ENCODE measurements at regions not wholly inside any gene's neighbourhood (a gene's known extent, or its start where the extent isn't known, plus 50 kb on each side); places are given as distances from the start of the nearest gene placed in this dataset.

GRCh38 chr10:131724169-131724545 is 176.7 kb upstream of the PPP2R2D start:
- DNase-seq = no peak

GRCh38 chr10:131724891-131725580 is 175.8 kb upstream of the PPP2R2D start:
- DNase-seq = no peak

DNA sequence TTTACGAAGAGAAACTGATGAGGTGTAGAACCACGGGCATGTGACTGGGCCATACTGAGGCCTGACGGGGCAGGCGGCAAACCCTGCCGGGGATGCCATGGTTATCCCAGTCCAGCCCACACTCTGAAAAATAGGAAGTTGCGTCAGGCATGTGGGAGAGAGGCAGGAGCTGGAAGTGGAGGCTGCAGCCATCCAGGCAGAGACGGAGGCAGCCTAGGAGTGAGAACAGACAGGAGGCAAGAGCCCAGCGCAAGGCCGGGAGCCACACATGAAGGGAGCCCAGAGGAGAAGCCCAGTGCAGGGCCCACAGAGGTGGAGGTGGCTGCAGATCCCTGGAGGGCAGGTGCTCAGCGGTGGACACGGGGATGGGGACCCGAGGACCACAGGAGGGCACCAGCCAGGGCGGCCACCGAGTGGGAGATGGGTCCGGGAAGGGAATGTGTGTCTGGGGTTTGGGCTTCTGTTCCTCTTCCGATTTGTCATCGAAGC is 175.2 kb upstream of the PPP2R2D start:
- DNase-seq = no peak

DNA sequence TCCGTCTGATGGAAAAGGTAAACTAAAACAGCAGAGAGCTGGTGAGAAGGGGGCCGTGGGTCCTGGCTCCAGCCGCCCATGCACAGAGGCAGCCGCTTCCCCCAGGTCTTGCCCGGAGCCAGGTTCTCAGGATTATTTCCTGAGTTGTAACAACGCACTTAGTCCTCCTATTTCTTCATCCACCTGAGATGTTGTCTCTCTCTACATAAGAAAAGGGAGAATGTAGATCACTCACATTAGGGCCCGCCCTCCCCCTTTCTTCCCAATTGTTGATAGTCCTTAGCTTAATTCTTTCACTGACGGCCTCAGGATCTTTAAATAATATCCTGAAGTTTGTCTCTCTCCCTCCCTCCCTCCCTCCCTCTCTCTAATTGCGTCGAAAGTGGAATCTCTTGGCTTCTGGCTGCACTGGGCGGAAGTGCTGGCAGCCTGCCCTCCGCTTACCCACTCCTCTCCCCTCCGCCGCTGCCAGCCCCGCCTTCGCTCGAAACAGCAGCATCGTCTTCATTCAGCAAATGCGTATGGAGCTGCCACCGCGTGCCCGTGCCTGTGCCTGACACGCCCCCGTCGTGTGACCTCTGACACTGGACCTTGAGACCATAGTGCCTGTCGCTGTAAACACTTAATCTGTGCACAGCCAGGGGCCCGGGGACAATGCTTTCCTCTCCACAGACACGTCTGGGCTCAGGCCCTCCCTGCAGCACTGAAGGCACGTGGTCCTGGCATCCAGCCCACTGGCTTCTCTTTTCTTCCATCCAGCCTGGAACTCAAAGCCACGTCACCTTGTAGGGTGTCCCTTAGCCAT is 174.5 kb upstream of the PPP2R2D start:
- no peak for DNase-seq

GRCh38 chr10:131726967-131727366 is 173.8 kb upstream of the PPP2R2D start:
- no peak for DNase-seq

DNA sequence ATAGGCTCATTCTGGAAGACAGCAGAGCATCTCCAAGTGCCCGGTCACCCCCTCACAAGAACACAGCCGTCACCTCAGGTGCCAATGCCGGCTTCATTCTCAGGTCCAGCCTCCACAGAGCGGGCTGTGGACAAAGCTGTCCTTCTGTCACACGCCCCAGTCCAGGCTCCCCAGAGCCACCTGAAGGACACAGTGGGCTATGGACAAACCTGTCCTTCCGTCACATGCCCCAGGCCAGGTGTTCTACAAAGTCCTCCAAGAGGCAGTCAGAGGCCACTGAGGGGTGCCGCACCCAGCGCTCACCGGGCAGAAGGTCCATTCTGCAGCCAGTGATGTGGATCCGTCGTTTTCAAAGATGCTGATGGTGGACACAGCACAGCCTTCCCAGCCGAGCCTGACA is 173.2 kb upstream of the PPP2R2D start:
- DNase-seq = no peak

DNA sequence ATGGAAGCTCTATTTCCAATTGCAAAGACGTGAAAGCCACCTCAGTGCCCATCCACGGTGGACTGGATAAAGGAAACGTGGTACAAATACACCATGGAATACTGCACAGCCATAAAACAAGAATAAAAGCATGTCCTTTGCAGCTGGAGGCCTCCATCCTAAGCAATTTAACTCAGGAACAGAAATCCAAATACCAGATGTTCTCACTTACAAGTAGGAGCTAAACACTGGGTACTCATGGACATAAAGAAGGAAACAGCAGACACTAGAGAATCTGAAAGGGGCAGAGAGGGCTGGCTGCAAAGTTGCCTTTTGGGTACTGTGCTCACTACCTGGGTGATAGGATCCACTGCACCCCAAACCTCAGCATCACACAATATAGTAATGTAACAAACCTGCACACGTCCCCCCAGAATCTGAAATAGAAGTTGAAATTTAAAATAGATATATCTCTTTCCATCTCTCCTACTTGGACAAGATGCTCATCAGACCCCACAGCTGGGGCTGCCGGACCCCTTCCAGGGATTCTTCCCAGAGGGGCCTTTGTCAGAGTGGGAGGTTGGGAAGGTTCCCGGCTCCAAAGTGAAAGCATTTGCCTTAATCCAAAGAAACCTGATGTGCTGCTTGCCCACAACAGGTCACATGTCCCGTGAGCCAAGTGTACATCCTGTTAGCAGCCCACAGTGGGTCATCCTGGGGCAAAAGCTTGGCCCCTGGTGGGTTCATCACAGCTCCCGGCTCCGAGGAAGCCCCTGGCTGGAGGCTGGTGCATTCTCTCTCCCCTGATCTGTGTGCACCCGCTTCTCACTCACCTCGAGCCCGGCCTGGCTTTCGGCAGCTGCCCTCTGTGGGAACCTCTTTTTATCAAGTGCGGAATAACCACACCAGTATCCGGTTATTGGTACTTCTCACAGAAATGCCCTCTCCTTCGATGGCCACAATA is 172.3 kb upstream of the PPP2R2D start:
- no peak for DNase-seq

DNA sequence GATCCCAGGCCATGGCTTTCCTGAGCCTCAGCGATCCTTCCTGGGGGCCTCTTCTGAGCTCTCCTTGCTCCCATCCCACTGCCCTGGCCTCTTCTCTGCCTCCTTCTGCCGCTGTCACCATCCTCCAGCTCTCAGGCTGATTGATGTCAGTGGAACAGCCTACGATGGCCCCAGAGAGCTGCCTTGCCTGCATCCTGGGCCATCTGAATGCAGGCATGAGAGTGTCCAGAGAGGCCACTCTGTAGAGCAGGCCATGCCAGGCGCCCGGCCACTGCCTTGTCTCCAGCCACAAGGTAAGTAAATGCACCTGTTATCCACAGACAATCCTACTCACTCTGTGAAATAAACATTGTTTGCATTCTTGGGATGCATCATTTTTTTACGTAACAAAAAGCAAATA is 171.4 kb upstream of the PPP2R2D start:
- DNase-seq = no peak

- no peak for DNase-seq
These were observed 170.7 kb upstream of the PPP2R2D start for GRCh38 chr10:131729938-131730660.

DNA sequence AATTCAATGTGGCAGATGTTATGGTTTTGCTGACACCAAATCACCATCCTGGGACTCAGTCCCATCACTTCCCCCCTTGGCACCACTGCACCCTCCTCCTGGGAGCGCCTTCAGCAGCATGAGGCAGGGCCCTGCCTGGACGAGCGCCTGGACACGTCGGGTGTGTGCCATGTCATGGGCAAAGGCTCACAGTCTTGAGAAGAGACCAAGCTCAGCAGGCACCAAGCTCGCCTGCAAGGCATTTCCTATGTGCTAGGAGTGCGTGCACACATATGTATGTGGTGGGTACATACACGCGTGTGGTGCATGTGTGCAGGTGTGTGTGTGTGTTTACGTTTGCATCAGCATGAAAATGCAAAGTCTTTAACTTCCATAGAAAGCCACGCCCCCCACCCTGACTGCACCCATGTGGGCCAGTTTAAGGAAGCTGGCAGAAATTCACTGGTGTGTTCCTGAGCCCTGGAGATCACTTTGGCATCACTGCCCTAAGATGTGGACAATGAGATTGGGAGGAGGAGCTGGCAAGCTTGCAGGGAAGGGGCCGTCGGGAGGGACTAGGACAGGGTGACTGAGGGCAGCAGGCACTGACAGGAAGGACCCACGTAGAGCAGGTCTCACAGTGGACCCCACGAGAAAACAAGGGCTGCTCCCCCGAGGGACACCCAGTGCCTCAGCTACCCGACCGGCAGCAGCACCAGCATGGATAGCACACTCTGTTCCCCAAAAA is 169.9 kb upstream of the PPP2R2D start:
- DNase-seq = no peak

DNA sequence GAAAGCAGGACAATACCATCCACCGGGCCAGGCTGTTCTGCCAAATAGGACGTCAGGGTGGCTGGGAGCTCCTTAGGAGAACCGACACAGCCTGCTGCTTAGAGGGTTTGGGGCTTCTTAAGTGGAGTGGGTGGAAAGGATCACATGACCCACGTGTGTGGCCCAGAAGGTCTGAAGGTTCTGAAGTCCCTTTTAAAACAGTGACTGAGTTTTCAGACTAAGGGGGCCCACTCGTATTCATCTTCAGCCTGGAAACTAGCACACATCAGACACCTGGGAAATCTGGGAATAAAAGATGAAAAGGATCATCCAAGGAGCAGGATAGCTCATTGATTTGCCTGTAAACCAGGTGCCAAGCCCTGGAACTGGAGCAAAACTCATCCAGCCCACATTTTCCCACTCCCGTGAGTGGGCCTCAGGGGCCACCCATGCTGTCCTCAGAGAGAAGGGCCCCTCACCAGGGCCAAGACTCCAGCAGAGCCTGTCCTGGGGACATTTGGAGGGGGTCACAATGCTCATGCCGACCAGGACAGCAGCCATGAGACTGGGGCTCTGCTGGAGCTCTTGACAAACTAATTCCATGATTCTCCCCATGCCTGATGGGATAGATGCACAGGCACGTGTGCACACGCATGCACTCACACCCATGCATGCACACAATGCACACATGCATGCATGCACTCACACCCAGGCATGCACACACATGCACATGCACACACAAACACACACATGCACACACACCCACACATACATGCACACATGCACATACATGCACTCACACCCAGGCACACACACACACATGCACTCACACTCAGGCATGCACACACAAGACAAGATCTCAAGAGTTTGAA is 168.8 kb upstream of the PPP2R2D start:
- DNase-seq = no peak

- DNase-seq = no peak
These were observed 168.1 kb upstream of the PPP2R2D start for GRCh38 chr10:131732631-131733127.

DNA sequence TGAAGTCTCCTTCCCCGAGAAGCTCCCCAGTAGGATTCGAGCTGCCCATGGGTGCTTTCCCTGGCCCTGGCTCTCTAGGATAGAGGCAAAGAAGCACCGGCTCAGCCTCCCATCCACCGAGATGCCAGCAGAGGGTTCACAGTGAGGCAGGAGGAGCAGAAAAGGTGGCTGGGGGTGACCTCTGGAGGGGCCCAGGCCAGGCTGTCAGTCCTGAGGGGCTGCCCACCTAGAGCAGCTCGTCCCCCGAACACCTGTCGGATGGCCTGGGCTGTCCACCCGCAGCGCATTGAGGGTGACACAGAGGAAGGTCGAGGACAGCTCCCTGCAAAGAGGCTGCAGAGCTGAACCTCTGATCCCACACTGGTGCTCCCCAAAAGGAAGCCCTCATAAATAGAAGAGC is 167.2 kb upstream of the PPP2R2D start:
- no peak for DNase-seq

DNA sequence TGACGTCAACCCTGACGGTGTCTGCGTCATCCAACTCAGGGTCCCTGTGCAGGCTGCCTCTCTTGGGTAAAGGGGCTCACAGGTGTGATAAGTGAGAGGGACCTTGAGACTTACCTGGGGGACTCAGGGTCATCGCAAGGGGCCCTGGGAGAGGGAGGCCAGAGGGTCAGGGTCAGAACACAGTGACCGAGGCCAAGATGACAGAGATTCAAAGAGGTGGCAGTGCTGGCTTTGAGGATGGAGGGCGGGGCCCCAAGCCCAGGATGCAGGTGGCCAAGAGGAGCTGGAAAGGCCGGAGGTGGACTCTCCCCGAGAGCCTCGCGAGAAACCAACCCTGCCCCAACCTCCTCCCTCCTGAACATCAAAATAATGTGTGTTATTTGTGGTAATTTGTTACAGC is 165.2 kb upstream of the PPP2R2D start:
- no peak for DNase-seq

- no peak for DNase-seq
These were observed 164.4 kb upstream of the PPP2R2D start for GRCh38 chr10:131736321-131736980.

- no peak for DNase-seq
These were observed 163.0 kb upstream of the PPP2R2D start for GRCh38 chr10:131737543-131738395.

GRCh38 chr10:131738396-131738735 is 162.4 kb upstream of the PPP2R2D start:
- no peak for DNase-seq

GRCh38 chr10:131739206-131739605 is 161.6 kb upstream of the PPP2R2D start:
- no peak for DNase-seq

DNA sequence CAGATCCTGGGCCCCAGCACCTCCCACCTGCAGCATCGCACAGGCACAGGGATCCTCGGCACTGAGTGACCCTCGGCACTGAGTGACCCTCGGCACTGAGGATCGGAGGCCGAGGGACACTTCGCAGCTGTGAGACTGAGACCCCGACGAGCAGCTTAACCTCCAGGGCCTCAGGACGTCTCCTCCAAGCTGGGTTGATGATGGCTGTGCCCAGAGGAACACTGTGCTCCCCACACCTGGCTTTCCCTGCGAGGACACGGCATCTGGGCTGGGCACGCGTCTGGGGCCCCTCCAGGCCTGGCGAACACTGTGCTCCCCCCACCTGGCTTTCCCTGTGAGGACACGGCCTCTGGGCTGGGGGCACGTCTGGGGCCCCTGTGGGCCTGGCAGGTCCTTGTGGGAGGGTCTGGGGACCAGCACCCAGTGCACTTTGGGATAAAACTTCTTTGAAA is 158.3 kb upstream of the PPP2R2D start:
- no peak for DNase-seq
